Gastroesophageal sphincter (tissue), 4 donors: ENCODE measurements at regions not wholly inside any gene's neighbourhood (a gene's known extent, or its start where the extent isn't known, plus 50 kb on each side); places are given as distances from the start of the nearest gene placed in this dataset.

Source experiments
- ATAC-seq: fragments of 150-250 bp; one replicate; pipeline ENCODE4 v1.9.1; 2016; ENCODE audit warnings: mild to moderate bottlenecking, moderate library complexity
- H3K27ac ChIP-seq, 4 donors: fragments of 200-600 bp; sonication (generic) in 3 of 4; 1 replicate in 3 of 4; 2 replicates in 1 of 4; pipeline ENCODE4 v1.5.1; 2016 to 2019
- H3K27me3 ChIP-seq: fragments of 200-600 bp; sonication (generic); one replicate; pipeline ENCODE4 v1.5.1; 2019
- H3K36me3 ChIP-seq, 2 donors: fragments of 200-600 bp; sonication (generic); one replicate each; pipeline ENCODE4 v1.5.1; 2019; ENCODE audit warnings: control low read depth in 1 of 2
- H3K4me1 ChIP-seq, 3 donors: fragments of 200-600 bp; sonication (generic); 1 replicate in 2 of 3; 2 replicates in 1 of 3; pipeline ENCODE4 v1.5.1; 2016 to 2019; ENCODE audit warnings: control low read depth in 2 of 3
- H3K4me3 ChIP-seq, 2 donors: fragments of 200-600 bp; sonication (generic); one replicate each; pipeline ENCODE4 v1.5.1; 2019; ENCODE audit warnings: mild to moderate bottlenecking in 1 of 2, moderate library complexity in 1 of 2
- H3K9me3 ChIP-seq, 3 donors: fragments of 200-600 bp; sonication (generic); one replicate each; pipeline ENCODE4 v1.5.1; 2017 to 2019; ENCODE audit warnings: control low read depth in 2 of 3
- EP300 ChIP-seq: sonication (generic); formaldehyde crosslinking; IDR thresholded peaks from one replicate; pipeline ENCODE4 v1.6.1; 2017; ENCODE audit warnings: antibody characterized with exemption, mild to moderate bottlenecking
- POLR2A ChIP-seq, 2 donors: fragments of 450-650 bp; IDR thresholded peaks; one replicate each; pipeline ENCODE4 v1.6.1; 2017; ENCODE audit warnings: antibody characterized with exemption in 2 of 2, mild to moderate bottlenecking in 2 of 2, moderate library complexity in 1 of 2
- POLR2AphosphoS5 ChIP-seq: sonication (generic); formaldehyde crosslinking; IDR thresholded peaks from one replicate; pipeline ENCODE4 v1.6.1; 2017; ENCODE audit warnings: antibody characterized with exemption
- WGBS, 2 donors: methylation state at CpG; one replicate each; pipeline ENCODE4 v1.1.5; 2018; ENCODE audit warnings: low coverage in 1 of 2; 5-methylcytosine and 5-hydroxymethylcytosine counted together
- TF ChIP-seq, protein P1 (sequence below), 4 experiments: fragments of 200-600 bp in 2 of 4; fragments of 450-650 bp in 2 of 4; sonication (generic) in 1 of 4; IDR thresholded peaks; one replicate each; pipeline ENCODE4 v1.5.1; 2017 to 2019; ENCODE audit warnings: antibody characterized with exemption in 4 of 4, mild to moderate bottlenecking in 2 of 4, moderate library complexity in 2 of 4

DNA sequence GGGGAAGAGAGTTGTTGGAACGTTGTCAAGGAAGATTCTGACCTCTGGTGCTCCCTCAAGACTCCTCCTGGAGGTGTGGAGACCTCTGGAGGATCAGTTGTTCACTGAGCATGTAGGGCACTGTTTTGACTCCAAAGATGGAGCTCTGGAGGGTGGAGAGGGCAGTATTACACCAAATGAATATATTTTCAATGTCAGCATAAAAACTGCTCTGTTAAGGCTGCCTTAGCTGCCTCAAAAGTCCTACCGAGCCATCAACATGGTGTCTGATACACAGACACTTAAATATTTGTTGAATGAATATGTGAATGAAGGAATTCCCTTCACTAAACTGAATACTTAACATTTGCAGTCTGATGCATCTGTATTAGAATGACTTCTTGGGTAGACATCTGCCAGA is 144.2 kb upstream of the SPON1 start:
- TF ChIP-seq, protein P1, sequence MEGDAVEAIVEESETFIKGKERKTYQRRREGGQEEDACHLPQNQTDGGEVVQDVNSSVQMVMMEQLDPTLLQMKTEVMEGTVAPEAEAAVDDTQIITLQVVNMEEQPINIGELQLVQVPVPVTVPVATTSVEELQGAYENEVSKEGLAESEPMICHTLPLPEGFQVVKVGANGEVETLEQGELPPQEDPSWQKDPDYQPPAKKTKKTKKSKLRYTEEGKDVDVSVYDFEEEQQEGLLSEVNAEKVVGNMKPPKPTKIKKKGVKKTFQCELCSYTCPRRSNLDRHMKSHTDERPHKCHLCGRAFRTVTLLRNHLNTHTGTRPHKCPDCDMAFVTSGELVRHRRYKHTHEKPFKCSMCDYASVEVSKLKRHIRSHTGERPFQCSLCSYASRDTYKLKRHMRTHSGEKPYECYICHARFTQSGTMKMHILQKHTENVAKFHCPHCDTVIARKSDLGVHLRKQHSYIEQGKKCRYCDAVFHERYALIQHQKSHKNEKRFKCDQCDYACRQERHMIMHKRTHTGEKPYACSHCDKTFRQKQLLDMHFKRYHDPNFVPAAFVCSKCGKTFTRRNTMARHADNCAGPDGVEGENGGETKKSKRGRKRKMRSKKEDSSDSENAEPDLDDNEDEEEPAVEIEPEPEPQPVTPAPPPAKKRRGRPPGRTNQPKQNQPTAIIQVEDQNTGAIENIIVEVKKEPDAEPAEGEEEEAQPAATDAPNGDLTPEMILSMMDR (IDR thresholded peaks at IDR 0.05): no peak
- TF ChIP-seq EP300 (no peak), POLR2A (IDR thresholded peaks at IDR 0.05) (no peak), POLR2AphosphoS5 (no peak)

DNA sequence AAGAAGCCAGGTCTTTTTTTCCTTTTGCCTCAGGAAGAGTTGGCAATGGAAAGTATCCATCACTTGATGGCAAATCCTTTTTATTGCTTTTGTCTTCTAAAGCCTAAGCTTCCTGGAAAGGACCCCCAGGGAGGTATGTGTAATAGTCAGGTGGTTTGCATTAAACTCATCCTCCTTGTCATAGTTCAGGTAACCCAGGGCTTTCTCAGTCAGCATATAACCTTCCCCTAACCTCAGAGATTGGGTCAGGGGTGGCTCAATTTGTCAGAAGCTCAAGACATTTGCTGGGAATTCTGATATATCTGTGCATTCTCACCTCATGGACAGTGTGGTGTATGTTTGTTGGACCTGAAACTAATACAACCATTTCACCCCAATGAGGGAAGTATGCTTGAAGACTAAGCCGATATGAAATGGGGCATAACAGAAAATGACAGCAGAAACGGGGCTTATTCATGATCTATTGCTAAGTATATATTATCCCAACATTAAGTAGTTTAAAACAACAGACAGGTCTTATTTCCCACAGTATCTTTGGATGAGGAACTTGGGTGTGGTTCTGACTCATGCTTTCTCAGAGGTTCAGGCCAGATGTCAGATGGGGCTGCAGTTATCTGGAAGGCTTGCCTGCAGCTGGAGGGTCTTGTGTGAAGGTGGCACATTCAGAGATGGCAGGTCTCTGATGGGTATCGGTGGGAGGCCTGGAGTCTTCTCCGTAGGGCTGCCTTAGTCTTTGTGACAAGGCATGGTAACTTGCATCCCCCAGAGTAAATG is 135.8 kb upstream of the SPON1 start:
- TF ChIP-seq, protein P1 (IDR thresholded peaks at IDR 0.05): no peak
- no peak for TF ChIP-seq EP300
- no peak for TF ChIP-seq POLR2A (IDR thresholded peaks at IDR 0.05)
- TF ChIP-seq POLR2AphosphoS5: no peak
- 77 to 85% methylated on average over 3 to 4 of the region's 4 CpGs for WGBS, 2 donors
- Histone ChIP-seq H3K27ac (no peak overlapping the region), H3K36me3 (no peaks in the 10 kb centered on the region), H3K27me3 (no peaks in the 10 kb centered on the region), H3K4me3 (no peak overlapping the region), H3K9me3 (peaks cover 0 to 3% (median 0%) of the 10 kb centered on the region in 3 donors), H3K4me1 (no peaks in the 10 kb centered on the region)
- no peak for ATAC-seq

More for the DNA sequence above, 144.2 kb upstream of the SPON1 start:
- 59 to 64% methylated on average over 2 of the region's 2 CpGs for WGBS, 2 donors
- no peak overlapping the region for H3K4me3 ChIP-seq
- no peaks in the 10 kb centered on the region for H3K36me3 ChIP-seq
- H3K27ac ChIP-seq: no peak overlapping the region
- no peaks in the 10 kb centered on the region for H3K27me3 ChIP-seq
- peaks cover 0 to 12% (median 0%) of the 10 kb centered on the region in 3 donors for H3K9me3 ChIP-seq
- no peaks in the 10 kb centered on the region for H3K4me1 ChIP-seq
- ATAC-seq: no peak

DNA sequence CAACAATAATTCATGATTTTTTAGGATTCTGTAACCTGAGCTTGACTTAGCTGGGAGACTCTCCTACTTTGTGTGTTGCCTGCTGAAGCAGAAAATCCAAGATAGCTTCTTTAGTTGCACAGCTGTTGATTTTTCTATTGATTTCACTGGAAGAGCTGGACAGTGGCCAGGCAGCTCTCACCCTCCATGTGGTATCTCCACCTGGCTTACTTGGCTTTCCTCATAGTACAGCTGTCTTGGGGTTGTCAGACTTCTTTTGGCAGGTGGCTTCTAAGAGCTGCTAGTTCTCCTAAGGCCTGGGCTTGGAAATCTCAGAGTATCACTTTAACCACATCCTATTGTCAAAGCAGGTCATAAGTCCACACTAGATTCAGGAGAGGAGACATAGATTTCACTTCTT is 130.8 kb upstream of the SPON1 start:
- Histone ChIP-seq H3K27me3 (no peaks in the 10 kb centered on the region), H3K27ac (no peak overlapping the region), H3K36me3 (no peaks in the 10 kb centered on the region), H3K4me3 (no peak overlapping the region), H3K4me1 (no peaks in the 10 kb centered on the region), H3K9me3 (peaks cover 0 to 3% (median 0%) of the 10 kb centered on the region in 3 donors)
- no peak for ATAC-seq
- TF ChIP-seq POLR2AphosphoS5: no peak
- TF ChIP-seq POLR2A (IDR thresholded peaks at IDR 0.05): no peak
- no peak for TF ChIP-seq EP300
- TF ChIP-seq, protein P1 (IDR thresholded peaks at IDR 0.05): no peak

DNA sequence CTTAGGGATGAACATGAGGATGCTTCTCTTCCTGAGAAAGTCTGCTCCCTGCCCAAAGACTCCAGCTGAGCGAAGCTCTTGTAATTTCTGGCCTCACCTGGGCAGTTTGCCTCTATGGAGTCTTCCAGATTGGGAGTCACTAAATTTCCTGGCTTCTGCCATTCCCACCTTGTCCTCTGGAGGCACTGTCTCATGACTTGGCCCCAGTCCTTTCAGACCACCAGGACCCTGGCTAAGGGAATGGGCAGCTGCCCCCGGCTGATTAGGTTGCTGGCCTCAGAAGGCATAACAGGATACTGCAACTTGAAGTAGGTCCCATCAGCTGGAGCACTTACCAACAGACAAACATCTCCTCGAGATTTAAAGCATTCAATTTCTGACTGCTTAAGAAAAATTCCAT is 128.1 kb upstream of the SPON1 start:
- H3K4me3 ChIP-seq: no peak overlapping the region
- TF ChIP-seq POLR2AphosphoS5 (no peak), EP300 (no peak), POLR2A (IDR thresholded peaks at IDR 0.05) (no peak)
- TF ChIP-seq, protein P1 (IDR thresholded peaks at IDR 0.05): no peak
- WGBS, 2 donors: 13 to 75% methylated on average over 1 to 3 of the region's 3 CpGs
- no peak for ATAC-seq
- no peak overlapping the region for H3K27ac ChIP-seq
- H3K4me1 ChIP-seq: no peaks in the 10 kb centered on the region
- no peaks in the 10 kb centered on the region for H3K27me3 ChIP-seq
- H3K36me3 ChIP-seq: no peaks in the 10 kb centered on the region
- no peaks in the 10 kb centered on the region for H3K9me3 ChIP-seq

DNA sequence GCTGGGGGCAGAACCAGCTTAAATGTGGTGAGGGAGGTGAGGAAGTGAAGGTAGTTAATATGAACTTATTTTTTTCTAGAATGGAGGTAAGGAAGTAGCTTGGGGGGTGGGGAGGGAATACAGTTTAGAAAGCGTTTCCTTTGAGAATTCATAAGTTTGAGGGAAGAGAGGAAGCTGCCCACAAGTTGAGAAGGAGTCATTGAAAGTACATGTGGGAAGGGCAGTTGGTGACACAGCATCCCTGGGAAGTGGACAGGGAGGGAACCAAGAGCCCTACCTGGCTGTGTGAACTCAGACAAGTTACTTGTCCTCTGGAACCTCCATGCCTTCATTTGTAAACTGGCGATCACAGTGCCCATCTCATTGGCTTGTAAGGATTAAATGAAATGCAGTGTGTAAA is 125.9 kb upstream of the SPON1 start:
- H3K27ac ChIP-seq: no peak overlapping the region
- no peaks in the 10 kb centered on the region for H3K36me3 ChIP-seq
- no peak overlapping the region for H3K4me3 ChIP-seq
- 85% methylated on average over 2 of the region's 2 CpGs; no CpG with 5 or more reads in 1 of the 2 donors for WGBS, 2 donors
- no peaks in the 10 kb centered on the region for H3K9me3 ChIP-seq
- TF ChIP-seq POLR2A (IDR thresholded peaks at IDR 0.05): no peak
- no peak for TF ChIP-seq EP300
- no peak for TF ChIP-seq POLR2AphosphoS5
- TF ChIP-seq, protein P1 (IDR thresholded peaks at IDR 0.05): no peak
- no peak for ATAC-seq
- H3K4me1 ChIP-seq: no peaks in the 10 kb centered on the region
- H3K27me3 ChIP-seq: no peaks in the 10 kb centered on the region
